Epithelial cell of prostate (primary cell): ENCODE measurements at regions not wholly inside any gene's neighbourhood (a gene's known extent, or its start where the extent isn't known, plus 50 kb on each side); places are given as distances from the start of the nearest gene placed in this dataset.

Source experiments
- DNase-seq: peaks from one replicate; pipeline ENCODE4 v3.0.0-alpha.2; 2011; ENCODE audit warnings: low read depth, low spot score
- H3K27ac ChIP-seq: fragments of 450-650 bp; 2 replicates; pipeline ENCODE4 v1.5.1; 2017; ENCODE audit warnings: mild to moderate bottlenecking

DNA sequence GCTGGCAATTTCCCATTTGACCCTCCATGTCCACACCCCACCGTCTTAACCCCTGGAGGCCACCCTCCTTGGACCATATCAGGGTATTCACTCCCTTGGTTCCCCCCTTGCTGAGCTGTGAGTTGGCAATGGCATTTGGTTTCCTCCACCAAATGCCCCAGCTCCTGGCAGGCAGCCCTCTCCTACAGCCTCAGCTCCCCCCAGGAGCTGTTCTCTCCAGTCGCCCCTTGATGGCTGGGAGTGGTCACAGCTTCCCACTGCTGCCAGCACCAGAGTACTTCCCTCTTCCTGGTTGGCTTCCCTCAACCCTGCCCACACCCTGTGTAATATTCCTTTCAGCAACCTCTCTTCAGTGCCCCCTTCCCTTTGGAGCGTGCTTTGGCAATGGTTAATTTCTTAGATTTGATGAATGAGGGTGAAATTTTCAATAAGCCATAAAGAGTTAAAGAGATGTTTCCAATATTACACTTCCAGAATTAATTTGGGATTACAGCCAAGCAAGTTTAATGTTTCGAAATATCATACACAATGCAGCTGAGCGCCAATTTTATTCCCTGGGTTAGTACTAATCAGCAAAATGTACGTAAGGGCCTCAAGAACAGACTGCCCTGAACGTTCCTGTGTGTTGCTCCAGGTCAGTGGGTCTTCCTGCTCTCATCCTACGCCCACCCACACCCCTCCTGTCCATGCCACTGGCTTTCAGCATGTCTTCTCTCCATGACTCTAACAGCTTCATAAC lies 207.1 kb upstream of the NFE2L3 start:
- no peak for DNase-seq
- H3K27ac ChIP-seq, result peak overlapping the region; percentile 21

DNA sequence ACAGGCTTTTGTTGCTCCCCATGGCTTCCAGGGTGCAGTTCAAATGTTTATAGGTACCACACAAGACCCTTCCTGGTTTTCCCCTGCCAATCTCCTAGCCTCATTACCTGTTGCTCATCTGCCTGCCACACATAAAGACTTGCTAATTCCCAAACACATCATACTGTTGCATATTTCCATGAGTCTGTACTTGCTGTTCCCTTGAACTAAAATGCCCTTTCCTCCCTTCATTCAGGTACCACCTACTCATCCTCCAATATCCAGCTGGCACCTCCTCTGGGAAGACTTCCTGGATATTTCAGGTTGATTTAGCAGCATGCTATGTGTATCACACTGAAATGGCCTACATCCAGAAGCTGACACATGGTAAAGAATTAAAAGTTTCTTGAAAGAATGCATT lies 206.4 kb upstream of the NFE2L3 start:
- DNase-seq, result no peak
- peak overlapping the region; percentile 21 for H3K27ac ChIP-seq

DNA sequence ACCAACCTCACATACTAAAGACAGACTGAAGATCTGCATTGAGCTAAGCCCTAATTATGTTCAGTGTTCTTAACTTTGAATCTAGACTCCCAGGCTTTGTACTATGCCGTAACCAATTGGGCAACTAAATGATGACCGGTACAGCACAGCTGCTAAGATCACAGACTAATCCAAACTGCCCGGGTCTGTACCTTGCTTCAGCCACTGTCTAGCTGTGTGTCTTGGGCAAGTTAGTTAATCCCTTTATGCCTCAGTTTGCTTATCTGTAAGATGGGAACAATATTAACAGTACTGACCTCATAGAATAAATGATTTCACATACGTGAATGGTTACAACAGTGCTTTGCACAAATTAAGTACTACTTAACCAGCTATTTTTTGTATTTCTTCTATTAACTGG lies 205.8 kb upstream of the NFE2L3 start:
- peak overlapping the region; percentile 21 for H3K27ac ChIP-seq
- no peak for DNase-seq

DNA sequence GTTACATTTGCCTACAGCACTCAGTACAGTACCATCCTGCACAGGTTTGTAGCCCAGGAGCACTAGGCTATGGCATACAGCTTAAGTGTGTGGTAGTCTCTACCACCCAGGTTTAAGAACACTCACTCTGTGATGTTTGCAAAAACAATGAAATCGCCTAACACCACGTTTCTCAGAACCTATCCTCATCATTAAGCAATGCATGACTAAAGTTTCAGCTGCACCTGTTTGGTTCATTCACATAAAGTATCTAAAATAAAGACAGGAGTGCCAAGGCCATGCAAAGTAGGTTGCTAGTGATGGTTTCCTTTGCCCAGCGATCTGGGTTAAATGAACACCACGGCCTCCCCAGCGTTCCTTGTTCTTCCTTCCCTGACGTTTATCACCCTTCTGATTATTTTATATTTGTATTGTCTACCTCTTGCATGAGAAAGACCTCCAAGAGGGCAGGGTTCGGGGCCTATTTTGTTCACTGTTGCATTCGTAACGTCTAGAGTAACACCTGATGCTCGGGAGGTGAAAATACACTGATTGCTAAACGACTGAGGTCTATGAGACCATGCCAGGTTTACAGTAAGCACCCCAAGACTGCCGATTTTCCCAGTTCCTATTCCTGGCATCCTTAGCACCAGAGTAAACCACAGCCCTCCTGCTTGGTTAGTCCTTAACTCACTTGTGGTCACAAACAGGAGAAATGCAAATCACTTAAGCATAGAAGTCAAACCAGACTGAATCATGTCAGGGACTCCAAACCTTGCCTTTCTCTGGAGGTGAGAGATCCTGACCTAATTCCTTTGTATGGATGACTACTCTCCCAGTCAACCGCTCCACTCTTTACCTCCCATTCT lies 204.1 kb upstream of the NFE2L3 start:
- DNase-seq, result no peak
- H3K27ac ChIP-seq, result no peak overlapping the region

DNA sequence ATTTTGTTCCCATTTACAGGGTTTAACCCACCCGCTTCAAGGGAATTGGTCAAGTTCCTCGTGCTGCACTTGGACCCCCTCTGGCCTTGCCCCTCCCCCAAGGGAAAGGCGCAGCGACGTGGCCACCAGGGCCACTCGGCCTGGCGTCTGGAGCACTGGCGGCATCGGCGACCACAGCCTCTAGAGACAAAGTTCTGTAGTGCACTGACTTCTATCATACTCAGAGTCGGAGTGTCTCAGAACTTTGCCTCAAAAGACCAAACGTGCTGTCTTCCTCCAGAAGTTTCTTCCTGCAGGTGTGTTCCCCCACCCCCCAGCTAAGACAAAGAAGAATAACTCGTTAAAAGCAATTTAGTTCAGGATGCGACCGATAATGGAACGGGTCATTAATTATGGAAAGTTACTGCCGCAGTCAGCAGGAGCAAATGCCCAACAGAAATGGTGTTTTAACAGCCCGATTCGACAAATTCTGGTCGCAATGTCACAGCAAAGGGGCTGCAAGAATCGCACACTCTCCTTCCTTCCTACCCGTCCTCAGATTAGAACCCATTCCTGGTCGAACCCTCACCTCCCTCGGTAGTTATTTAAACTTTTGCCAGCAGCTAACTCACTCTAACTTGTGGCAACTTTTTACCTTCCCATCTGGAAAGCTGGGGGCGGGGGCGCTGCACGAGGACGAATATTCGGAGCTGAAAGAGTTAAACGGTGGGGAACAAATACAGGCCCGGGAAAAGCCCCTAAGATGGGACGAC lies 202.1 kb upstream of the NFE2L3 start:
- H3K27ac ChIP-seq, result no peak overlapping the region

DNA sequence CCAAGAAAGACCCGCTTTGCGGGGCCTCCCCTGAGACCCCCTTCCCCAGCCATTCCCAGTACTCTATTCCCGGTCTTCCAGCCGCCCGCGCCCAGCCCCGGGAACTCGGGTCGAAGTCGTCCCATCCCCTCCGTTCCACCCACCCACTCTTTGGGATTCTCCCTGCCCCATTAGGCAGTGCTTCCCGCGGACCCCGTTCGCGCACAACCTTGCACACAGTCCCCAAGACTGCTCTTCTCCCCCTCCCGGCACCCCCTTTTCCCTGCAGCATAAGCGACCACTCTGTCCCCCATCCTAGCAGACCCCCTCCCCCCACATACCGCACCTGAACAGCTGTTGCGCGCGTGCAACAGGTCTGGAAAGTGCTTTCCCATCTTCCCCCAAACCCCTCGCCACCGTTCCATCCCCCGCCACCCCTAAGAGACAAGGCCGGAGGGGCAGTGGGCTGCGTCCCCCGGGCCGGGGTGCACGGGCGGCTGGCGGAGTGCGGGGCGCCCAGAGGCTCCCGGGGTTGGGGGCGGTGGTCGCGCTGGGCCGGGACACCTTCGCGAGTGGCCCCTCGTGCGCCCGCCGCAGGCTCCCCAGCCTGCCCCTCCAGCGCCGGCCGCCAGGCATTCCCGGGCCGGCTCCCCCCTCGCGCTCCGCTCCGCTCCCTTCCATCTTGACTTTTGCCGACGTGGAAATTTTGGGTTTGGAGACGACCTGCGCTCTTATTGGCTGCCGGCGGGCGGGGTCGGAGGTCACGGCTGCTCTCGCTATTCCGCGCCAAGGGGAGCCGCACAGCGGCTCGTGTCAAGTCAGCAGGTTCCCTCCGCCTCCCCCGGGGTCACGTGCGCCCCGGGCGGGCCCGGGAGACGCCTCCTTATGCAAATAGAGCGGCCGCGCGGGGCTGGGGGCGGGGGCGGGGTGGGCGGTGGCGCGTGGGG lies 201.2 kb upstream of the NFE2L3 start:
- peak; percentile 70 for DNase-seq

More for the DNA sequence above, 202.1 kb upstream of the NFE2L3 start:
- no peak for DNase-seq

DNA sequence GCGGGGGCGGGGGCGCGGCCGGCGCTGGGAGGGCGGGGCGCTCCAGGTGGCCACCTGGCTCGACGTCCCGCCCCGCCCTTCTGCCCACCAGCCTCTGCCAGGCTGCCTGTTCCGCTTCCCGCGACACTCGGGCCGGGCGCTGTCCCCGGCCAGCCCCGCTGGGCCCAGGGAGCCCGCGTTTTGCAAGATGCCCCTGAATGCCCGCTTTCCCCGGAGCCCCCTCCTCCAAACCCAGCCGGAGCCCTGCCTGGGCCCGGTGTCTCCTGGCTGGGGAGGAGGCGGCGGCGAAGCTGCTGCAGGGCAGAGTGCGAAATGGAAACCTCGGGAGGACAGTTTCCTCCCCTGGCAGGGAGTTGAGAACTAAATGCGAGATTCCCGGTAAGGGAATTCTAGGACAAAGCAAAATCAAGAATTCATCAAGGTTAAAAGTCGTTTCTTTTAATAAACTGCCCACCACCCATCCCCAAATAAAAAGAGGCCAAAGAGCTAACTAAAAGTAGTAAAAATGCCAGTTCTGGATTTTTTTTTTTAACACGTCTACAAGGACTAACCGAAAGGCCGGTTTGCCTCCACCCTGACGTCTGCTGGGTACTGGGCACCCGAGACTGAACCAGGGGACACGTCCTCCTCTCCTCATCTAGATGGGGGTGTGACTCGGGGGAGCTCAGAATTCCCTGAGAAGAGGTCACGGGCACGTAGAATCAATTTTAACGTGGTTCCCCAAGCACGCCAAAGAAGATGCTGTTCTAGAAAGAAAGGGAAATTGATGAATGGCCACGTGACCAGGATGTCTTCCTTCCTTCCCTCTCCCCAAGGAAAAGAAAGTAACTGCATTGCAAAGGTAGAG lies 200.4 kb upstream of the NFE2L3 start:
- no peak for DNase-seq

More for the DNA sequence above, 201.2 kb upstream of the NFE2L3 start:
- H3K27ac ChIP-seq, result peak overlapping the region; percentile 61

DNA sequence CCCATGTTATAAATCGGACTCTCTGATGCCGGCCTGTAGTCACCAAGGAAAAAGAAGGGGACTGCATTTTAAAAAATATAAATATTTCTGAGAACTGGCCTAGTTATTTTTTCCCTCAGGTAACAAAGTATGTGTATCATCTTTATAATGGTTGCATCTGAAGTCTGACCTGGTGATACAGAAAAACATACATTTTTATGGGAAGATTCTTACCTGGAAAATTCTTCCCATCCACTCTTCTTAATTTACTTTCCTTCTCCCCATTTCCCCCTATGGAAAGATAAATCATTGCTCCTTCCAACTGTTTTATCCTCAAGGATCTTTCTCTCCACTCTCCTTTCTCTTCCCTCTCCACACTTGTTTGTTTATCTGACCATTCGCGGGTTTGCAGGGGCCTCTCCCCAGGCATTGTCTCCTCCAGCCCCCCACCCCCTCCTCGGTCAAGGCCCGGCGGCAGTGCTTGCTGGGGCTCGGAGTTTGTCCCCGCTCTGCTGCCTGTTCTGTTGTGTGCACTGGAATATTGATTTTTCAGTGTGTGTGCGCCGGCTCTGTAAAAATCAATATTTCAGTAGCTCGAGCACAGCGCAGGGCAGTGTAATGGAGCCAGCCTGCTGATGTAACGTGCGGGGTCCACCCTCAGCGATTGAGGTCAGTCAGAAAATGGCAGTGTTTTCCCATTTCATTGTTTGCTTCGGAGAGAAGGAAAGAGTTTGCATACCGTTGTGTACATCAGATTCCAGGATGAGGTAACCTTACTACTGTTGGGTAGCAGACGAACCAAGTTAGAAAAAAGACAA lies 199.5 kb upstream of the NFE2L3 start:
- DNase-seq, result no peak
- H3K27ac ChIP-seq, result peak overlapping the region; percentile 61

More for the DNA sequence above, 200.4 kb upstream of the NFE2L3 start:
- peak overlapping the region; percentile 61 for H3K27ac ChIP-seq

DNA sequence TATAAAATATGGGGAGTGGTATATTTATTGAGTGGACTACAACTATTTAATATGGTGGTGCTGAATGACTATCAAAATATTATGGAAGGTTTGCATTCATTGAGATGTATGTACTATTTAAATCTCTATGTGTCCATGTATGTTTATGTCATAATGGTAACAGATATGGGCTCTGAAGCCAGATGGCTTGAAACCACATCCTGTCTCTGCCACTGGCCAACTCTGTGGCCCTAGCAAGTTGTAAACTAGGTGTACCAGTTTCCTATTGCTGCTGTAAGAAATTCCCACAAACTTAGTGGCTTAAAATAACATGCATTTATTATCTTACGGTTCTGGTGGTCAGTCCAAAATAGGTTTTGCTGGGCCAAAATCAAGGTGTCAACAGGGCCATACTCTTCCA lies 198.1 kb upstream of the NFE2L3 start:
- H3K27ac ChIP-seq, result no peak overlapping the region
- DNase-seq, result no peak

DNA sequence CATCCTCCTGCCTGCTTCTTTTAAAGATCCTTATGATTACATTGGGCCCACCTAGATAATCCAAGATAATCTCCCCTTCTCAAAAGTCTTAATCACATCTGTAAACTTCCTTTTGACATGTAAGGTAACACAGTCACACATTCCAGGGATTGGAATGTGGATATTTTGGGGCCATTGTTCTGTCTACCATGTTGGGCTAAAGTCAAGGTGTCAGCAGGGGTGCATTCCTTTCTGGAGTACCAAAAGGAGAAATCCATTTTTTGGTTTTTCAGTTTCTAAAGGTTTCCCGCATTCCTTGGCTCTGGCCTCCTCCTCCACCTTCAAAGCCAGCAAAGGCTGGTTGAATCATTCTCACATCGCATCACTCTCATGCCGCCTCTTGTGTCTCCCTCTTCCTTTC lies 197.6 kb upstream of the NFE2L3 start:
- no peak for DNase-seq
- no peak overlapping the region for H3K27ac ChIP-seq

DNA sequence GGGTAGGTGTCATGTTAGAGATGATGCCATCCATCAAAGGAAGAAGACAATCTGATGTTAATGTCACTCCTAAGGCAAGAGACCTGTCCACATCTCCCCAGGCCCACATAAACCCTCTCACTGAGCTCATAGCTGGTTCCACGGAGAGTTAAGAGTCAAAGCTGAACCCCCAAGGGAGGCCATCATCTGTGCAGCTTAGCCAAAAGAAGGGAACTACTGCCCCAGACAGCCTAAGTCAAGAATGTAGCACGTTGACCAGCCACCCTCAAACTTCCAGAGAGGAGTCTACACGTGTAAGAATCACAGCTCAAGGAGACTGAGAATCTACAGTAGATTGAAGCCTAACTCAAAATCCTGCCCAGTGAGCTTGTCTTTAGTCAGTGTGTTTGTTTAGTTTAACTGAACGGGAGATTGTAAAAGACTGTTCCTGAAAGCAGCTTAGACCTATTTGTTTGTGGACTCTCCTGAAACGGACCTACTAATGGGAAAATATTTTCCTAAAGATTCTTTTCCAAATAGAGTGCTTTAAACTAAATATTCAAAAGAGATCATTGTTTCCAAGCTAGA lies 192.7 kb upstream of the NFE2L3 start:
- DNase-seq, result no peak
- no peak overlapping the region for H3K27ac ChIP-seq

DNA sequence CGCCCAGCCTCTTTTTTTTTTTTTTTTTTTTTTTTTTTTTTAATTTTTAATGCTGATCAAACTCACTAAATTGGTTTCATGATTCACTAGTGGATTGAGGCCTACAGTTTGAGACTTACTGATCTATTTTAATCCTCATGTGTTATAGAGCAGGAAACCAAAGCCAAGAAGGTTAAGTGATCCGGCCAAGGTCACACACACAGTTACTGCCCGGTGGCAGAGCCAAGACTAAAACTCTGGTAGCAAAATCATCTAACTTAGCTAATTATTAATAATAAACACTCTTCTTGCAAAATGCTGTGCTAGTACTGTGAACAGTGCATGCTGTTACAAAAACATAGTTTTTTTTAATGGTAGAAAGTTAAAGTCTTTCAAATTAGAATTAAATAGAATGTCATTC lies 188.3 kb upstream of the NFE2L3 start:
- no peak overlapping the region for H3K27ac ChIP-seq
- no peak for DNase-seq

DNA sequence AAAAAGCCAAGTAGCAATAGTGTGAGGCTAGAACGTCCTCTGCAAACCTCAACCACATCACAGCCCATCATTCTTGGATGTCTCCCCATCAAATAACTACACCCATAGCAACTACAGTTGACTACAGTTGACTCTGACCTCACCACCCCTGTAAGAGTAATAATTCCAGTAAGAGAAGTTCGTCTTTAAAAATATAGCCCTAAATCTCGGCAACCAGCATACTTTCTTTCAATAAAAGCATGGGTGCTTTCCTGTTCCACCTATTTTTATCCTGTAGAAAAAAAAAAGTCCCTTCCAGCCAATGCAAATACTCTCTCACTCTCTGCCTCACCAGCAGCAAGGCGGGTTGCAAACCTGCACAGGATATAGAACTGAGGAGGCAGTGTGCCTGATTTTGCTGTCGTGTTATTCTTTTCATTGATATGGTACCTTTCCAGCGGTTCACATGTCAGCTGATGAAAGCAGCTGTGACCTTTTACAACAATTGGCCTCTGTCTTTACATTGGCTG lies 187.5 kb upstream of the NFE2L3 start:
- DNase-seq, result no peak
- no peak overlapping the region for H3K27ac ChIP-seq

DNA sequence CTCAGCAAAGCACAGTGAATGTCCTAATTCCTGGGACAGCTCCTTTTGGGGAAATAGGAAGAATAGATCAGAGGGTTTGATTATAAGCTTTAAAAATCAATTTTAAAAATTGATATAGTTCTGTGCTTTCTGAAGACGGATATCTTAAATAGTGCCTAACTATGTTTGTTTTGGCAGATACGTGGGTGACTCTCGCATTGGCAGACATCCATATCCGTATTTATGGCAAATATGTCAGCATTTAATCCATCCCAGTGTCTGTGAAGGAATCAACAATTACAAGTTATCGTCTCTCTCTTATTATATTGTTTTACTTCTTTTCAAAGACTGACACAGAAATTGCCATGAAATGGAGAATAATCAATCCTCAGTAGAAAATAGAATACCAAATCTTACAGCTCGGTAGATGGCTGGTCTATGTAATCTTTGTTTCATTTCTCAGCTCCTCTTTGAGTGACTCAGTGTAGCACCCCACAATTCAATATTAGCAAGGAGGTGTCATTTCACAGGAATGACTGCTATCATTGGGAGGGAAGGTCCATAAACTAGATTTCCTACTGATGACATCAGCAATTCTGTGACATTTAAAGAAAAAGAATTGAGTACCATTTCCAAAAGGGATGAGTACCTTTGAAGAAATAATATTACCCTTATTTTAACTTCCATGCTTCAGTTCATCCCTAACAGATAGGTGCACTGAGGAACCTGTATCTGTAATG lies 186.4 kb upstream of the NFE2L3 start:
- DNase-seq, result no peak
- peak overlapping the region; percentile 62 for H3K27ac ChIP-seq

DNA sequence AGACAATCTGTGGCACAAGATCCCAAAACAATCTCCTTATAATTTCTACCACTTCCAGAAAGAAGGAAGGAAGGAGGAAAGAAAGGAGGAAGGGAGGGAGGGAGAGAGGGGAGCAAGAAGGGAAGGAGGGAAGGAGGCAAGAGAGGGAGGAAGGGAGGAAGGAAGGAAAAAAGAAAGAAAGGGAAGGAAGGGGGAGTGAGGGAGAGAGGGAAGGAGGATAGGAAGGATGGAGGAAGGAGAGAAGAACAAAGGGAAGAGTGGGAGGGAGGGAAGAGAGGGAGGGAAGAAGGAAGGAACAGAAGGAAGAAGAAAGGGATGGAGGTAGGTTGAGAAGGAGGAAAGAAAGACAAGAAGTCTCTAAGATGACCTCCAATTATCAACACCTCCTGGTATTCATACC lies 185.5 kb upstream of the NFE2L3 start:
- H3K27ac ChIP-seq, result no peak overlapping the region
- DNase-seq, result no peak

DNA sequence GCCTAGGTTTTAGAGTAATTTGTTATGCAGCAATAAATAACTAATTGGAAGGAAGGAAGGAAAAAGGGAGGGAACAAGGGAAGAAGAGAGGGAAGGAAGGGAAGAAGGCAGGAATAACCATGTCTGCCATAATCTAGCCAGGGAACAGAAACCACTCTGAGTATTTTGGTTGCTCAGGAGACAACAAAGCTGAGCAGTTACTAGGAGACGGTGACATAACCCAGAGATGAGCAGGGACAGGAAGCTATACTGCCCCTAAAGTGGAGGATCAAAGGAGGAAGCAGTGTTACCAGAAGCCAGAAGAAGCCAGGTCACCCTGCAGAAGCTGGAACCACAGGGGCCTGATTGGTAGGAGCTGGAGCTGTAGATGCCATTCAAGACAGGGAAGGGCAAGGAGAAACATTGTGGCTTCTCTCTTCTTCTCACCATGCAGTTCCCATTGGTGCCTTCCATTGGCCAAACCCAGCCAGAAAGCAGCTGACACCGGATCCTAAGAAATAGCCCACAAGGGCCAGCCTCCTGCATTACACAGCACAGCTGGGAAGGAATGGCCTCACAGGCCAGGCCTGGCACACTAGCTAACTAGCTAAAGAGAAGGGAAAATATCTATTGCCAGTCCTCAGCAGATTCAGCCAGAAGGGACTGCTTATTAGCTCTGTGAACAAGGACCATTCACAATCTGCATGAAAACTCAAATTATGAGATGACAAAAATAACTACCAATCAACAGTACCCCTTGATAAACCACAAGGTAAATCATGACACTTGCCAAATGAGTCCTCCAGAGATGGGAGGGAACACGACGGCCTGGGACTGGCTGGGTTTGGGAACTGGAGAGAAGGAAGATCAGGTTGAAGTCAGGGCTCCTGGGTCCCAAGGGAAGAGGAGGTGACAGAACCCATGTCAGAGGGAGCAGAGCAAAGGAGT lies 184.5 kb upstream of the NFE2L3 start:
- no peak overlapping the region for H3K27ac ChIP-seq
- no peak for DNase-seq
